B cell (primary cell): ENCODE measurements at regions not wholly inside any gene's neighbourhood (a gene's known extent, or its start where the extent isn't known, plus 50 kb on each side); places are given as distances from the start of the nearest gene placed in this dataset.

Experiments used
- ATAC-seq: fragments of 200-7000 bp; cut with Tn5 transposase; one replicate; pipeline ENCODE4 v1.10.0; 2021; ENCODE audit warnings: low read depth, mild to moderate bottlenecking, moderate number of reproducible peaks, moderate library complexity
- CTCF ChIA-PET: fragments of 350-600 bp; sonication (Branson Sonifier 250); formaldehyde crosslinking; loops from one replicate; lab custom pipeline; 2021; ENCODE audit warnings: antibody characterized with exemption, inconsistent platforms; lab: Charles Lee
- POLR2A ChIA-PET: fragments of 350-600 bp; sonication (Branson Sonifier 250); formaldehyde crosslinking; loops from one replicate; lab custom pipeline; 2021; ENCODE audit warnings: antibody characterized with exemption; lab: Charles Lee
- DNase-seq: peaks from one replicate; pipeline ENCODE4 v3.0.0; 2013
- H2AFZ ChIP-seq: 2 replicates; pipeline ENCODE4 v1.6.1; 2012; ENCODE audit warnings: mild to moderate bottlenecking, low read depth, low read length; ENCODE audit not compliant: insufficient read depth, poor library complexity, severe bottlenecking
- H3K27ac ChIP-seq, 2 donors: 1 replicate in 1 of 2; 2 replicates in 1 of 2; pipeline ENCODE4 v1.5.1; 2012 to 2013; ENCODE audit warnings: low read length in 2 of 2, mild to moderate bottlenecking in 2 of 2, moderate library complexity in 1 of 2
- H3K27me3 ChIP-seq, 4 experiments: fragments of 200-600 bp in 1 of 4; sonication (generic) in 1 of 4; replicated peaks in 1 of 4; 1 replicate in 2 of 4; 2 replicates in 2 of 4; pipeline versions ENCODE4 v1.6.1 to v1.7.0; 2013 to 2016; ENCODE audit warnings: low read length in 3 of 4, mild to moderate bottlenecking in 2 of 4, mixed read lengths in 1 of 4, moderate library complexity in 1 of 4; ENCODE audit not compliant: insufficient read depth in 4 of 4, control insufficient read depth in 3 of 4; ENCODE audit errors: control extremely low read depth in 1 of 4
- H3K36me3 ChIP-seq, 2 experiments: replicated peaks in 1 of 2; 1 replicate in 1 of 2; 2 replicates in 1 of 2; pipeline versions ENCODE4 v1.6.1 to v1.7.1; 2013; ENCODE audit warnings: low read length in 1 of 2; ENCODE audit not compliant: insufficient read depth in 2 of 2, control insufficient read depth in 1 of 2; ENCODE audit errors: control extremely low read depth in 1 of 2, extremely low read depth in 1 of 2
- H3K4me1 ChIP-seq, 2 donors: fragments of 200-600 bp in 1 of 2; sonication (generic) in 1 of 2; 1 replicate in 1 of 2; 2 replicates in 1 of 2; pipeline versions ENCODE4 v1.5.1 to v1.6.1; 2013 to 2017; ENCODE audit warnings: low read length in 2 of 2; ENCODE audit not compliant: control insufficient read depth in 2 of 2, insufficient read depth in 2 of 2
- H3K4me2 ChIP-seq: replicated peaks from 2 replicates; pipeline ENCODE3; 2012; ENCODE audit warnings: mild to moderate bottlenecking, low read depth, low read length; ENCODE audit not compliant: poor library complexity, severe bottlenecking
- H3K4me3 ChIP-seq, 5 experiments: fragments of 200-600 bp in 1 of 5; sonication (generic) in 1 of 5; 1 replicate in 3 of 5; 2 replicates in 2 of 5; pipeline versions ENCODE4 v1.5.1 to v1.7.0; 2011 to 2016; ENCODE audit warnings: low read length in 4 of 5, mild to moderate bottlenecking in 4 of 5, low read depth in 2 of 5, control low read depth in 1 of 5, moderate library complexity in 1 of 5; ENCODE audit not compliant: insufficient read depth in 1 of 5; ENCODE audit errors: control extremely low read depth in 1 of 5, extremely low read depth in 1 of 5
- H3K79me2 ChIP-seq: fragments of 200-600 bp; sonication (generic); one replicate; pipeline ENCODE4 v1.6.0; 2016; ENCODE audit warnings: low read length; ENCODE audit not compliant: control insufficient read depth, insufficient read depth
- H3K9ac ChIP-seq: fragments of 200-600 bp; sonication (generic); 2 replicates; pipeline ENCODE4 v1.6.1; 2017; ENCODE audit warnings: mild to moderate bottlenecking, low read length, moderate library complexity
- H3K9me3 ChIP-seq, 3 donors: one replicate each; pipeline versions ENCODE4 v1.6.1 to v1.7.1; 2013; ENCODE audit warnings: low read length in 2 of 3; ENCODE audit not compliant: control insufficient read depth in 2 of 3, insufficient read depth in 1 of 3; ENCODE audit errors: control extremely low read depth in 1 of 3
- H4K20me1 ChIP-seq: 2 replicates; pipeline ENCODE4 v1.6.0; 2012; ENCODE audit warnings: mild to moderate bottlenecking, low read length; ENCODE audit not compliant: insufficient read depth, control insufficient read depth, poor library complexity, severe bottlenecking
- H3K27ac Mint-ChIP-seq: one replicate; pipeline ENCODE4 v1.8.0; 2021; ENCODE audit warnings: mixed read lengths
- H3K27me3 Mint-ChIP-seq: one replicate; pipeline ENCODE4 v1.8.0; 2021; ENCODE audit warnings: mixed read lengths
- H3K4me1 Mint-ChIP-seq: one replicate; pipeline ENCODE4 v1.8.0; 2021; ENCODE audit warnings: mixed read lengths
- H3K4me3 Mint-ChIP-seq: one replicate; pipeline ENCODE4 v1.8.0; 2021; ENCODE audit warnings: mixed read lengths
- H3K9me3 Mint-ChIP-seq: one replicate; pipeline ENCODE4 v1.8.0; 2022; ENCODE audit warnings: mixed read lengths; ENCODE audit not compliant: insufficient read depth
- EZH2 ChIP-seq: IDR thresholded peaks from 2 replicates; pipeline ENCODE4 v1.6.1; 2012; ENCODE audit warnings: borderline replicate concordance, low read depth, mild to moderate bottlenecking, moderate library complexity, low read length; ENCODE audit not compliant: insufficient read depth, poor library complexity, severe bottlenecking
- WGBS: methylation state at CpG from one replicate; pipeline ENCODE4 v1.1.5; 2013; ENCODE audit warnings: missing lambda C conversion rate; ENCODE audit not compliant: insufficient coverage; 5-methylcytosine and 5-hydroxymethylcytosine counted together
- intact Hi-C: fragments of 100-400 bp; cut with micrococcal nuclease; formaldehyde crosslinking; loops from one replicate; pipeline ENCODE4 v1.10.0; 2022
- TF ChIP-seq, protein P1 (sequence below): fragments of 200-600 bp; IDR thresholded peaks from one replicate; pipeline ENCODE4 v1.8.0; 2022; ENCODE audit warnings: antibody characterized with exemption, mild to moderate bottlenecking

DNA sequence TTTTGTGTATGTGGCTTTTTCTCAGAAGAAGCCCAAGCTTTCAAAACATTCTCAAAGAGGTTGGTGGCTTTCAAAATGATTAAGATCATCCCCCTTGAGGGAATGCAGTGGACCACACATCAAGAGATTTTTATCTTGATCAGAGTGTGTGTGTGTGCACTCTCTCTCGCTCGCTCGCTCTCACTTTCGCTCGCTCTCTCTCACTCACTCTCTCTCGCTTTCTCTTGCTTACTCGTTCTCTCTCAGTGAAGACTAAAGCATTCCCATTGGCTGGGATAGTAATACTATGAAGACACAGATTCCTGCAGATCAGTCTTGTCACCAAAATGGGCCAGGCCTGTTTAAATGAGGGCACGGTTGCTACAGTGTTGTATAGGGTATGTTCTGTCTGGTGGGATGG lies 365.7 kb downstream of the EDEM1 start:
- DNase-seq (no peak), ATAC-seq (no peak)
- Mint-ChIP-seq H3K9me3 (no peaks in the 10 kb centered on the region), H3K27ac (no peak overlapping the region), H3K27me3 (peaks cover 5% of the 10 kb centered on the region), H3K4me3 (no peak overlapping the region), H3K4me1 (no peaks in the 10 kb centered on the region)
- intact Hi-C loops = no loop called here
- Histone ChIP-seq H2AFZ (no peak overlapping the region), H3K9me3 (no peaks in the 10 kb centered on the region), H3K4me2 (no peak overlapping the region), H3K36me3 (no peaks in the 10 kb centered on the region), H3K9ac (no peak overlapping the region), H3K27me3 (no peaks in the 10 kb centered on the region), H3K27ac (no peak overlapping the region), H3K4me1 (no peaks in the 10 kb centered on the region), H3K4me3 (no peak overlapping the region), H4K20me1 (no peaks in the 10 kb centered on the region), H3K79me2 (no peaks in the 10 kb centered on the region)
- TF ChIP-seq EZH2 = no peak
- TF ChIP-seq, protein P1, sequence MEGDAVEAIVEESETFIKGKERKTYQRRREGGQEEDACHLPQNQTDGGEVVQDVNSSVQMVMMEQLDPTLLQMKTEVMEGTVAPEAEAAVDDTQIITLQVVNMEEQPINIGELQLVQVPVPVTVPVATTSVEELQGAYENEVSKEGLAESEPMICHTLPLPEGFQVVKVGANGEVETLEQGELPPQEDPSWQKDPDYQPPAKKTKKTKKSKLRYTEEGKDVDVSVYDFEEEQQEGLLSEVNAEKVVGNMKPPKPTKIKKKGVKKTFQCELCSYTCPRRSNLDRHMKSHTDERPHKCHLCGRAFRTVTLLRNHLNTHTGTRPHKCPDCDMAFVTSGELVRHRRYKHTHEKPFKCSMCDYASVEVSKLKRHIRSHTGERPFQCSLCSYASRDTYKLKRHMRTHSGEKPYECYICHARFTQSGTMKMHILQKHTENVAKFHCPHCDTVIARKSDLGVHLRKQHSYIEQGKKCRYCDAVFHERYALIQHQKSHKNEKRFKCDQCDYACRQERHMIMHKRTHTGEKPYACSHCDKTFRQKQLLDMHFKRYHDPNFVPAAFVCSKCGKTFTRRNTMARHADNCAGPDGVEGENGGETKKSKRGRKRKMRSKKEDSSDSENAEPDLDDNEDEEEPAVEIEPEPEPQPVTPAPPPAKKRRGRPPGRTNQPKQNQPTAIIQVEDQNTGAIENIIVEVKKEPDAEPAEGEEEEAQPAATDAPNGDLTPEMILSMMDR = no peak
- ChIA-PET CTCF (no interaction called here), POLR2A (no interaction called here)
- 100% methylated on average over 1 of the region's 8 CpGs for WGBS

DNA sequence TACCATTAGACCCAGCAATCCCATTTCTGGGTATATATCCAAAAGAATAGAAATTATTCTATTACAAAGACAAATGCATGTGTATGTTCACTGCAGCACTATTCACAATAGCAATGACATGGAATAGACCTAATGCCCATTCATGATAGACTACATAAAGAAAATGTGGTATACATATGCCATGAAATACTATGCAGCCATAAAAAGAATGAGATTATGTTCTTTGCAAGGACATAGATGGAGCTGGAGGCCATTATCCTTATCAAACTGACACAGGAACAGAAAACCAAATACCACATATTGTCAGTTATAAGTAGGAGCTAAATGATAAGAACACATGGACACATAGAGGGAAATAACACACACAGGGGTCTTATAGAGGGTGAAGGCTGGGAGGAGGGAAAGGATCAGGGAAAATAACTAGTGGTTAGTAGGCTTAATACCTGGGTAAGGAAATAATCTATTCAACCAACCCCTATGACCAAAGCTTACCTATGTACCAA lies 366.8 kb downstream of the EDEM1 start:
- Histone ChIP-seq H3K4me3 (no peak overlapping the region), H3K79me2 (no peaks in the 10 kb centered on the region), H3K4me2 (no peak overlapping the region), H2AFZ (no peak overlapping the region), H4K20me1 (no peaks in the 10 kb centered on the region), H3K27me3 (no peaks in the 10 kb centered on the region), H3K9ac (no peak overlapping the region), H3K27ac (no peak overlapping the region), H3K36me3 (no peaks in the 10 kb centered on the region), H3K9me3 (no peaks in the 10 kb centered on the region), H3K4me1 (no peaks in the 10 kb centered on the region)
- ATAC-seq (no peak), DNase-seq (no peak)
- Mint-ChIP-seq H3K27ac (no peak overlapping the region), H3K4me1 (no peaks in the 10 kb centered on the region), H3K4me3 (no peak overlapping the region), H3K27me3 (no peaks in the 10 kb centered on the region), H3K9me3 (no peaks in the 10 kb centered on the region)
- CTCF ChIA-PET = no interaction called here
- intact Hi-C loops = no loop called here
- POLR2A ChIA-PET = no interaction called here
- TF ChIP-seq, protein P1 = no peak
- TF ChIP-seq EZH2 = no peak
